ENCODE measurements at regions not wholly inside any gene's neighbourhood (a gene's known extent, or its start where the extent isn't known, plus 50 kb on each side); places are given as distances from the start of the nearest gene placed in this dataset.

GRCh38 chr2:41394541-41394940 lies 653.3 kb upstream of the PKDCC start:
- Histone ChIP-seq H3K36me3 (replicated peaks in 1 of 2; ENCODE audit: control insufficient read depth in 1 of 2, insufficient read depth in 2 of 2, low read length in 2 of 2) (no peaks in the 10 kb centered on the region), H3K9me3 (replicated peaks in 1 of 2; ENCODE audit: control insufficient read depth in 1 of 2, insufficient read depth in 1 of 2, low read length in 2 of 2) (no peaks in the 10 kb centered on the region), H3K79me2 (ENCODE audit: insufficient read depth, low read length) (no peaks in the 10 kb centered on the region), H3K4me1 (ENCODE audit: control insufficient read depth in 1 of 2, insufficient read depth in 2 of 2, low read length in 2 of 2) (no peaks in the 10 kb centered on the region), H2AFZ (ENCODE audit: insufficient read depth, low read depth, low read length, poor library complexity, severe bottlenecking) (no peak overlapping the region), H3K4me2 (replicated peaks; ENCODE audit: extremely low read depth, low read length, poor library complexity, severe bottlenecking) (no peak overlapping the region), H3K9ac (ENCODE audit: insufficient read depth, low read length, poor library complexity, severe bottlenecking) (no peak overlapping the region), H3K4me3 (replicated peaks in 1 of 3; ENCODE audit: low read depth in 2 of 3, low read length in 3 of 3) (no peak overlapping the region), H3K27ac (ENCODE audit: low read depth in 1 of 2, low read length in 2 of 2) (no peak overlapping the region), H4K20me1 (ENCODE audit: insufficient read depth, low read length) (no peaks in the 10 kb centered on the region), H3K27me3 (ENCODE audit: control insufficient read depth in 2 of 2, insufficient read depth in 2 of 2, low read length in 2 of 2) (no peaks in the 10 kb centered on the region)
- intact Hi-C loops (cut with micrococcal nuclease): no loop called here
- WGBS (ENCODE audit: insufficient coverage): 100% methylated on average over 1 of the region's 1 CpG
- H3K9me3 Mint-ChIP-seq: peaks cover 2 to 12% (median 8%) of the 10 kb centered on the region in 7 donors
- no peak overlapping the region for H3K27ac Mint-ChIP-seq
- peaks cover 0 to 2% (median 0%) of the 10 kb centered on the region in 3 donors for H3K27me3 Mint-ChIP-seq (ENCODE audit: low read depth in 3 of 3)
- H3K36me3 Mint-ChIP-seq: no peaks in the 10 kb centered on the region
- H3K4me1 Mint-ChIP-seq: no peaks in the 10 kb centered on the region
- no peak for DNase-seq
- H3K4me3 Mint-ChIP-seq: no peak overlapping the region
- no peak for TF ChIP-seq CTCF (IDR thresholded peaks at IDR 0.05)

- Histone ChIP-seq H3K4me1 (ENCODE audit: control insufficient read depth in 1 of 2, insufficient read depth in 2 of 2, low read length in 2 of 2) (no peaks in the 10 kb centered on the region), H3K9ac (ENCODE audit: insufficient read depth, low read length, poor library complexity, severe bottlenecking) (no peak overlapping the region), H3K4me2 (replicated peaks; ENCODE audit: extremely low read depth, low read length, poor library complexity, severe bottlenecking) (no peak overlapping the region), H3K4me3 (replicated peaks in 1 of 3; ENCODE audit: low read depth in 2 of 3, low read length in 3 of 3) (no peak overlapping the region), H3K79me2 (ENCODE audit: insufficient read depth, low read length) (no peaks in the 10 kb centered on the region), H3K9me3 (replicated peaks in 1 of 2; ENCODE audit: control insufficient read depth in 1 of 2, insufficient read depth in 1 of 2, low read length in 2 of 2) (no peaks in the 10 kb centered on the region), H3K27me3 (ENCODE audit: control insufficient read depth in 2 of 2, insufficient read depth in 2 of 2, low read length in 2 of 2) (no peaks in the 10 kb centered on the region), H4K20me1 (ENCODE audit: insufficient read depth, low read length) (no peaks in the 10 kb centered on the region), H3K36me3 (replicated peaks in 1 of 2; ENCODE audit: control insufficient read depth in 1 of 2, insufficient read depth in 2 of 2, low read length in 2 of 2) (no peaks in the 10 kb centered on the region), H2AFZ (ENCODE audit: insufficient read depth, low read depth, low read length, poor library complexity, severe bottlenecking) (no peak overlapping the region), H3K27ac (ENCODE audit: low read depth in 1 of 2, low read length in 2 of 2) (no peak overlapping the region)
- DNase-seq: no peak
- Mint-ChIP-seq H3K4me3 (no peak overlapping the region), H3K36me3 (no peaks in the 10 kb centered on the region), H3K9me3 (peaks cover 2 to 12% (median 8%) of the 10 kb centered on the region in 7 donors), H3K27me3 (ENCODE audit: low read depth in 3 of 3) (peaks cover 0 to 3% (median 0%) of the 10 kb centered on the region in 3 donors), H3K27ac (no peak overlapping the region), H3K4me1 (no peaks in the 10 kb centered on the region)
- no peak for TF ChIP-seq CTCF (IDR thresholded peaks at IDR 0.05)
- intact Hi-C loops (cut with micrococcal nuclease): no loop called here
- no CpG with 5 or more reads among the region's 3 CpGs for WGBS (ENCODE audit: insufficient coverage)
Measured at GRCh38 chr2:41395692-41396091, 652.1 kb upstream of the PKDCC start.
